GM19035 (cell line): ENCODE measurements at regions not wholly inside any gene's neighbourhood (a gene's known extent, or its start where the extent isn't known, plus 50 kb on each side); places are given as distances from the start of the nearest gene placed in this dataset.
A peak's percentile ranks its signal among the peaks of the same experiment; 100 is the strongest.
"Not testable (repeated sequence)": the region's sequence is repeated elsewhere in the genome, so short reads cannot be mapped to it uniquely, and the experiment has no call there.

ENCODE experiments used
- ATAC-seq: cut with Tn5 transposase; IDR thresholded peaks from one replicate; pipeline ENCODE4 v1.9.1; 2021; ENCODE audit not compliant: unreplicated experiment

DNA sequence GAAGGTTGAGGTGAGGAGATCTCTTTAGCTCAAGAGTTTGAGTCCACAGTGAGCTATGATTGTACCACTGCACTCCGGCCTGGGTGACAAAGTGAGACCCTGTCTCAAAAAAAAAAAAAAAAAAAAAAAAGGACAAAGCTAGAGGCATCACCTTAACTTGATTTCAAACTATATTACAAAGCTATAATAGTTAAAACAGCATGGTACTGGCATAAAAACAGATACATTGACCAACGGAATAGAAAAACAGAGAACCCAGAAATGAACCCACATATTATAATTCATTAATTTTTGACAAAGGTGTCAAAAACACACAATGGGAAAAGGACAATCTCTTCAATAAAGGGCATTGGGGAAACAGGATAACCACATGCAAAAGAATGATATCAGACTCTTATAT, 50.8 kb upstream of the MBOAT1 start:
- ATAC-seq, result no peak

DNA sequence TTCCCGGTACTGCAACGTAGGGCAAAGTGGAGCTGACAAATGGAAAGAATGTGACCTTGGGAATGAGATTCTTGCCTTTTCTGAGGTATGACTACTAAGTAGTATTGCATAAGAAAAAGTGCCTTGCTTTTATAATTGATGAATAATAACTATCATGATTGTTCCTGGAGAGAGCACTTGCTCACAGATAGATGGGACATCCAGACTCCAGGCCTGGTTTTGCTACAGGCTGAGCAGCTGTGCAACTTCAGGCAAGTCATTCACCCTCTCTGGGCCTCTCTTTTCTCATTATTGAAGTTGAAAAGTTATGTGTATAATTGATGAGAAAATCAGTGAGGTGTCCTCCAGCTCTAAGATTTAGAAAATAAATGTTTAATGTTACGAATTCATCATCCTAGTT, 53.6 kb upstream of the MBOAT1 start:
- no peak for ATAC-seq

DNA sequence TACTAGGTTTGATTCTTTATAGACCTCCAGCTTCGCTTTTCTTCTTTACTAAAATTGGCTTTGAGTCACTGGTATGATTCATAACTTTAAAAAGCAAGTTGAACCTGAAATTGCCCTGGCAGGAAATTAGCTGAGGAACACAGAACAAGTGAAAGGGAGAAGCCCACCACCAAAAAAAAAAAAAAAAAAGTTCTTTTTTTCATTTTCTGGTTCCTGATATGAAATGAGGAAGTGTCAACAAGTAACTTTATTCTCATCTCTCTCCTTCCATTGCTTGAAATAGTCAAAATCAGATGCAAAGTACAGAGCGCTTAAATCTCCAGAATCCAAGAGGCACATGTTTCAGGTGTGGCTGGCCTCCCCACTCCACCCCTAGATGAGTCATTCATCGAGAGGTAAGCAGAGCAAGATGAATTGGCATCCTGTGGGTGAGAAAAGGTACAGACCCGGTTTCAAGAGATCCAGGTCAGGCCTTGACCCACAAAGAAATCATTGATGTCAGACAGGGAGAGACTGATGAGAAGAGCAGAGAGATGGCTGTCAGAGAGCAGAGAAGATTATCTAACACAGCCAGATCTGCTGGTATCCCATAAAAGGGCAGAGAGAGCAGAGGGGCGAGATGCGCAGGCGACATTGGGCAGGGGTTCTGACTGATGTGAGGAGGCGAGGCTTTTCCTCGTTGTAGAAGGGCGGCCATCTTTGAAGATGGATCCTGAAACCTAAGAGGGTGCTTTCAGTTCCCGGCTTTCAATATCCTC, 54.8 kb upstream of the MBOAT1 start:
- ATAC-seq, result peak; percentile 50

DNA sequence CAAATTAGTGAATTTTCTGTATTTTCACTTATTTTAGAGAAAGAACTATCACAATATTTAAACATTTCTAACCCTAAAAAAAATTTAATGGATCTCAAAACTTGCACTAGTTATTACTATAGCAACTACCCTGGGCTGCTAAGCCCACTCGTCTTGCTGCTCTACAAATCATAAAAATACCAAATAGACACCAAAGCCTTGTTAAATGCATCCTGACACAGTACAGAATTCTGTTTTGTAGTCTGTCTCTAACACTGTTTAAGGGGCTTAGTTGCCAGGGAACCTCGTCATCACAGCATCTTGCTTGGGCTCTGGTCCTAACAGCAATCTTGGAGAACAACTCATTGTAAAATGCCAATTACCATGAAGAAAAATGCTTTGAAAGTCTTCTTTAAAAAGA, 56.9 kb upstream of the MBOAT1 start:
- no peak for ATAC-seq

DNA sequence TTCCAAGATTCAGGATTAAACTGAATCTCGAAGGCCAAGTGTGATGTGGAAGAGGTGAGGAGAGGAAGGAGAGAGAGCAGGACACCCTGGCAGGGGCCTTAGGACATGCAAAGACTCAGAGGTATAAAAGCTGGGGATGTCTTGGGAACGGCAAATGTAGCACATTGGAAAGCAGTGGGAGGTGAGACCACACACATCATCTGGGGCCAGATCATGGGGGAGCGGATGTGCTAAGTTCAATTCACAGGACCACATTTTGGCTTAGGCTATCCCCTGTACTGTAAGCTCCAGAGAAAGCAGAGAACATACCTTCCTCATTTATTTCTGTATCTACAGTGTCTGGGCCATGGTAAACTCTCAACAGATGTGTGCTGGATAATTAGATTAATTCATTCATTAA, 59.5 kb upstream of the MBOAT1 start:
- no peak for ATAC-seq

DNA sequence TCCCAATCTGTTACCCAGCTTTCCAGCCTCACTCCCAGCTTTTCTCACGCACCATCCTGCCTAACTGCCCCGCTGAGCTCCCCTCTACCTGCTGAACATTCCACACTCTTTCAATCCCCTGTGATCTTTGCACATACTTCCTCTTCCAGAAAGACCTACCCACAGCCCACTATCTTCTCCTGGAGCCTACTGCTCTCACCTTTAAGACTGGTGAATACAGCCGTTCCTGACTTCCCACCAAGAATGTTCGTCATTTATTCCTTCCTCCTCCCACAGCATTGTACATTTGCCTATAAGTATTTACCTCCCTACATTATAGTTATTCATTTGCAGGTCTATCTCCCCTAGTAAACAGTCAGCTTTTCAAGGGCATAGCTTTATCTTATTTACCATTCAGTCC, 61.9 kb upstream of the MBOAT1 start:
- ATAC-seq, result no peak

DNA sequence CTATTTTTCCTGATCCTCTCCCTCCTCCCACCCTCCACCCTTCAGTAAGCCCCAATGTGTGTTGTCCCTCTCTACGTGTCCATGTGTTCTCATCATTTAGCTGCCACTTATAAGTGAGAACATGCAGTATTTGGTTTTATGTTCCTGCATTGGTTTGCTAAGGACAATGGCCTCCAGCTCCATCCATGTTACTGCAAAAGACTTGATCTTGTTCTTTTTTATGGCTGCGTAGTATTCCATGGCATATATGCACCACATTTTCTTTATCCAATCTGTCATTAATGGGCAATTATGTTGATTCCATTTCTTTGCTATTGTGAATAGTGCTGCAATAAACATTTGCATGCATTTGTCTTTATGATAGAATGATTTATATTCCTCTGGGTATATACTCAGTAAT, 63.6 kb upstream of the MBOAT1 start:
- not testable (repeated sequence) for ATAC-seq

DNA sequence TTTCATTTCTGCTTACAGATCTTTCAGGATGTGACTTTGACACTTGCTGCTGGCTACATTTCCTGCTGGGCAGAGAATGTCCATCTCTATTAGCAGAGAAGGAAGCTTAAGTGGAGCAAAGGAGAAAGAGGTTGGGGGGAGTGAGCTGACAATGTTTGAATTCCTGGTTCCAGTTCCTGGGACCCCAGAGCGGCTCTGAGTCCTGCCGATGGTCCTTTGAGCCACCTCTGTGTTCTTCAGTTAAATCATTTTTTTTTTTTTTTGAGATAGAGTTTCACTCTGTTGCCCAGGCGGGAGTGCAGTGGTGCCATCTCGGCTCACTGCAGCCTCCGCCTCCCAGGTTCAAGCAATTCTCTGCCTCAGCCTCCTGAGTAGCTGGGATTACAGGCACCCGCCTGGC, 65.5 kb upstream of the MBOAT1 start:
- not testable (repeated sequence) for ATAC-seq

DNA sequence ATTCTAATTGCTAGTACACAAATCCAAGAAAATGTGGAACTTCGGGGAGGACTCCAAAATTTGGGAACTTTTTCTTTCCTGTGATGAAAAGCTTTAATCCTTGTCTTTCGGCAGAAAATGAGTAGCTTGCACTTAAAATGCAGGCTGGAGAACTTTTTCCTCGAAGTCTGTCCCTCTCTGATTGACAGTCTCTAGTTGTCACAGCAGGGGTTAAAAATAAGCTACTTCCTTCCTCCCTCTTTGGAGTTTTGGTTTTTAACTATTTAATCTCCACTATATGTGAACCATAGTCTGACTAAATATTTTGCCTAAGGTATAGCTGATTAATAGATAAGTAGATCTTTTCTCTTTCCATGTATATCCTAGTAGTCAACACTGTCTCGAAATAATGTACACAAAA, 66.8 kb upstream of the MBOAT1 start:
- no peak for ATAC-seq

DNA sequence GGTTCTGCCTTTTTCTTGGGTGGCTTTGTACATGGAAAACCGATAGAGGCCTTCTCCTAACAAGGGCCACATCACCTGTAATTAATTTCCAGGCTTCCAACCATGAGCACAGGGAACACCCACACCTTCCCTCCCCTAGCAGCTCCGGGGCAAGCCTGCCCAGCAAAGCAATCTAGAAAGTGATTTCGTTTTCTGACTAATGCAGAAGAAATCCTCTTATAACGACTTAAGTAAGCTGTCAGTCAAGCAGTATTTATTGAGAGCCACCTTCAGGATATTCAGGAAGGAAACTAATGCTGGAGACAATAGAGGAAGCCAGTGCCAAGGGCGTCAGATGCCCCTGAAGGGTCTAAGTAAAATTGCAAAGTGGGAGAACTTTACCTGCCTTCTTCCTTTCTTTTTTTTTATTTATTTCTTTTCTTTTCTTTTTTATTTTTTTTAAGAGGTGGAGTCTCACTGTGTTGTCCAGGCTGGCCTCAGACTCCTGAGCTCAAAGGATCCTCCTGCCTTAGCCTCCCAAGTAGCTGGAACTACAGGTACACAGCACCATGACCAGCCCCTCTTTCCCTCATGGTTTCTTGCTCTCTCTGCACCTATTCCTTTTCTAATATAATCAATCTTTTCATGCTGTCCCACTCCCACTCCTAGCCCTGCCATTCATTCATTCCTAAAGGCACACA, 67.5 kb upstream of the MBOAT1 start:
- no peak for ATAC-seq

DNA sequence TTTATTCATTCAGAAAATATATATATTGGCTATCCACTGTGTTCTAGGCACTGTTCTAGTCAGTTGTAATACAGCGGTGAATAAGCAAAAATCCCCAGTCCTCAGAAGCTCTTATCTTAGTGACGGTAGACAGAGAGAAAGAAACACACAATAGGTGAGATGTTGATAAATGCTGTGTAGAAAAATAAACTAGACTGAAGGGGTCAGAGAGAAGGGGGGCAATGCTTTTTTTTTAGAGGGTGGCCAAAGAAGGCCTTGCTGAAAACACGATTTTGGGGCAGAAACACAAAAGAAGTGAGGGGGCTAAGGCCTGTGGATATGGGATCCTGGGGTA, 68.0 kb upstream of the MBOAT1 start:
- no peak for ATAC-seq

DNA sequence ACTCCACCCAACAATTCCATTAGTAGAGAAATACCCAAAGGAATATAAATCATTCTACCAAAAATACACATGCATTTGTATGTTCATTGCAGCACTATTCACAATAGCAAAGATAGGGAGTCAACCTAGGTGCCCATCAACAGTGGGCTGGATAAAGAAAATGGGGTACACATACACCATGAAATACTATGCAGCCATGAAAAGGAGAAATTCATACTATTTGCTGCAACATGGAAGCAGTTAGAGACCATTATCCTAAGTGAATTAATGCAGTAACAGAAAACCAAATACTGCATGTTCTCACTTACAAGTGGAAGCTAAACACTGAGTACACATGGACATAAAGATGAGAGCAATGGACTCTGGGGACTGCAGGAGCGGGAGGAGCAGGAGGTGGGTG, 72.4 kb upstream of the MBOAT1 start:
- no peak for ATAC-seq

DNA sequence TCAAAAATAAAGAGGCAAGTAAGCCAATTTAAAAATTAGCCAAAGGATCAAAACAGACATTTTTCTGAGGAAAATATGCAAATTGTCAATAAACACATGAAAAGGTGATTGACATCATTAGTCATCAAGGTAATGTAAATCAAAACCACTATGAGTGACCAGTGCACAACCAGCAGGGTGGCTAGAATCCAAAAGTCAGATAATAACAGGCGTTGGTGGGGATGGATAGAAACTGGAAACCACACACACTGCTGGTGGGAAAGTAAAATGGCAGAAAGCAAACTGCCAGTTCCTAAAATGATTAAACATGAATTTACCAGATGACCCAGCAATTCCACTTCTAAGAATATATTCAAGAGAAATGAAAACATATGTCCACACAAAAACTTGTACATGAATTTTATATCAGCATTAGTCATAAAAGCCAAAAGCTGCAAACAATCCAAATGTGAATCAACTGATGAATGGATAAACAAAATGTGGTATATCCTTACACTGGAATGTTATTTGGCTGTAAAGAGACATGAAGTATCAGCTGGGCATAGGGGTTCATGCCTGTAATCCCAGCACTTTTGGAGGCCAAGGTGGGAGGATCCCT, 74.8 kb upstream of the MBOAT1 start:
- ATAC-seq, result no peak

DNA sequence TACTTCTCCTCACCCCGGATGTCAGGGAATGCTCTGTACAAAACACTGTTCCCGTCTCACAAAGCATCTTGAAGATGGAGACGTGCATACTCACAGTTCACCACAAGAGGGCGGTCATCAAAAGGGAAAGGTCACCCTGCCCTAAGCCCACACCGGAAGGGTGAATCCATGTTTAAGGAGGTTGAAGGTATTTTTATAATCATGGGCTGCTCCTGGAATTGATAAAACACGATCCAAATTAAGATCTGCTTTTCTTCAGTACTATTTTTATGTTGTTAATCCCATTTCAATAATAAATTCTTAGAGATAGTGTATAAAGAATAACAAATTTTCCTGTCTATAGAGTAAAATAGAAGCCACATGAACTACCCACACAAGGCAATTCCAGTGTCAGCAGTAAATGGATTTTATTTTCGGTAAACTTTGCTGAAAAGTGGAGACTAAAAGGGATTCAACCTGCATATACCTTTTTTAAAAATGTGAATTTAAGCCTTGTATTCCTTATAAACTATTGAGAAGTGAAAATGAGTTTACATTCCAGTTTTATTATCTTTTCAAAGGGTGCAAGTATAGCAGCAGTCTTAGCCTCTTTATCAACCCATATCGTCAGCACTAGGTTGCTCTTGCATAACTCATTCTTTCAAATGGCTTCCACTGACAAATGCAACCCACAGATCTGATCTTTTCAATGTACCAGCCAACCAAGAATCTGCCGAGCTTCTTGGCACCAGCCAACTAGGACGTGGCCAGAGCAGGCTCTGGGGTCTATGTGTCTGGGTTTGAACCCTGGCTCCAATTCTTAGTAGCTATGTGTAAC, 79.7 kb upstream of the MBOAT1 start:
- peak; percentile 81 for ATAC-seq

DNA sequence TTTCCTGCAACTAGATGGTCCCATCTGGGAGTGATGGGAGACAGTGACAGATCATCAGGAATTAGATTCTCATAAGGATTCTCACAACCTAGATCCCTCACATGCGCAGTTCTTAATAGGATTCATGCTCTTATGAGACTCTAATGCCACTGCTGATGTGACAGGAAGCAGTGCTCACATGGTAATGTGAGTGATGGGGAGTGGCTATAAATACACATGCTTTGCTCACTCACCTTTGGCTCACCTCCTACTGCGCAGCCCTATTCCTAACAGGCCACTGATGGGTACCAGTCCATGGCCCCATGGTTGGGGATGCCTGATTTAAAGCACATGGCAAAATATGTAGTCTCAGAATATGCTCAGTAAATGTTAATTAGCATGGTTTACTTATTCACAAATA, 80.6 kb upstream of the MBOAT1 start:
- ATAC-seq, result no peak

DNA sequence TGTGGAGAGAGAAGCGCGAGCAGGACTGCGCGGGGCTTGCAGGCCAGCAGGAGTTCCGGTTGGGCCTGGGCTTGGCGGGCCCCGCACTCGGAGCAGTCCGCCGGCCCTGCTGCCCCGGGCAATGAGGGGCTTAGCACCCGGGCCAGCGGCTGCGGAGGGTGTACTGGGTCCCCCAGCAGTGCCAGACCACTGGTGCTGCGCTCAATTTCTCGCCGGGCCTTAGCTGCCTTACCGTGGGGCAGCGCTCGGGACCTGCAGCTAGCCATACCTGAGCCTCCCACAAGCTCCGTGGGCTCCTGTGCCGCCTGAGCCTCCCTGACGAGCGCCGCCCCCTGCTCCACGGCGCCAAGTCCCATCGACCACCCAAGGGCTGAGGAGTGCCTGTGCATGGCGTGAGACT, 89.0 kb upstream of the MBOAT1 start:
- no peak for ATAC-seq

DNA sequence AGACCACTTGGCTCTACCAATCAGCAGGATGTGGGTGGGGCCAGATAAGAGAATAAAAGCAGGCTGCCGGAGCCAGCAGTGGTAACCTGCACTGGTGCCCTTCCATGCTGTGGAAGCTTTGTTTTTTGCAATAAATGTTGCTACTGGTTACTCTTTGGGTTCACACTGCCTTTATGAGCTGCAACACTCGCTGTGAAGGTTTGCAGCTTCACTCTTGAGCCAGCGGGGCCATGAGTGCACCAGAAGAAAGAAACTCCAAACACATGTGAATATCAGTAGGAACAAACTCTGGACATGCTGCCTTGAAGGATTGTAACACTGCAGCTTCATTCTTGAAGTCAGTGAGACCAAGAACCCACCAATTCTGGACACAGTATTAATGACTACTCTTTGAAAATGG, 89.9 kb upstream of the MBOAT1 start:
- no peak for ATAC-seq

DNA sequence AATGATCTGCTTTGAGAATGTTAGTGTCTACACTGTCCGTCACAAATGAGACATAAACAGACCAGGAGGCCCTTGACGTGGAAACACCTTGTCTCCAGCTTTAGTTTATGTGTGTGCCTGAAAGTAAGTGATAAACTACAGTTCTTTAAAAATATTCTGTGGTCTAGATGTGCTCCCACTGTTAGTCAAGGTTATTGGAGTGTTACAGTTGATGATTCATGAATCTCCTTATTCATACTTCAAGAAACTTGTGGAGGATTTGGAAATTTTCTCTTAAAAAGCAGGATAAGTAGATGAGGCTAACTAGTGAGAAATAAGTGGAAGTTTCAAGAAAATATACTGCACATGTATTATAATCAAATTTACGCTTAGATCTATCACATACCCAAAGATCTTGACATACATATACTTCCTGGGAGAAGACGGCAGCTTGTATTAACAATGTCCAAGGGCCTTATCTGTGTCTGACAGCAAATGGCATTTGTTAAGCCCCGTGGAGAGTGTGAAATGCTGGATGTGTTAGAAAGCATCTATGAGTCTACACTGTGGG, 90.5 kb upstream of the MBOAT1 start:
- ATAC-seq, result no peak

DNA sequence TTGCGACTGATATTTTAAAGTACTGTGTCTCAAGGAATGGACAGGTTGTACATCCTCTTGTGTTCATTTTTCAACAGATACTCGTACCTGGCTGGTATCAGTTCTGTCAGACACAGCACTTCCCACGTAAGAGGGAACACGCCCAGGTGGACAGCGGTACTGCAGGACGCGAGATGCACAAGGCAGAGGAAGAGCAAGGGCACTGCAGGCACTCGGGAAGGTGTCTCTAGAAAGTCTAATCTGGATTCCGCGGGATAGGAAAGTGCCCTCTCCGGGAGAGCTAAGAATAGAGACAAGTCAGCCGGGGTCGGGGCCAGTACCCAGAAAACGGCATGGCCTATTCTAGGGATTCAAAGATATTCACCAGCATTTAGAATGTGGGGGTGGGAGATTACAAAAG, 94.2 kb upstream of the MBOAT1 start:
- ATAC-seq, result no peak

DNA sequence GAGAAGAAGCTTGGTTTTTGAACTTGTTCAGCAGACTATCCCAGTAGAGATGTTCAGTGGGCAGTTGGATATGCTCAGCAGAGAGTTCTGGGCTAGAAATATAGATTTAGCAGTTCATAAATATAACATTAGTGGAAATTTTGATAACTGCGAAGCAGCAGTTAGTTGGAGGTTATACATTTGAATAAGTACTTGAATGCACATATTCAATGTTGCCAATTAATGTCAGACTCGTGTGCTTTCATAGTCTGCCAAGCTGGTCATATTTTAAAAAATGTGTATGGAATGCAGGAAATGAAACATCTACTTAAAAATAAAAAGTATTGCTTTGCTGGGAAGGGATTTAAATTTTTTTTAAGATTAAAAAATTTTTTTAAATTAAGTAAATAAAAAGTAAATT, 92.5 kb upstream of the E2F3 start:
- ATAC-seq, result no peak

DNA sequence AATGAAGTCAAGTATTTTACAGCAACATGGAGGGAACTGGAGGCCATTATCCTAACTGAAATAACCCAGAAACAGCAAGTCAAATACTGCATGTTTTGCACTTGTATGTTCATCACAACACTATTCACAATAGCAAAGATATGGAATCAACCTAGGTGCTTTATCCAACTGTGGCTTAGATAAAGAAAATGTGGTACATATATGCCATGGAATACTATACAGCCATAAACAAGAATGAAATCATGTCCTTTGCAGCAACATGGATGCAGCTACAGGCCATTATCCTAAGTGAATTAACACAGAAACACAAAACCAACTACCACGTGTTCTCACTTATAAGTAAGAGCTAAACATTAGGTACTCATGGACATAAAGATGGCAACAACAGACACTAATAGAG, 91.5 kb upstream of the E2F3 start:
- ATAC-seq, result no peak
